ENCODE measurements at regions not wholly inside any gene's neighbourhood (a gene's known extent, or its start where the extent isn't known, plus 50 kb on each side); places are given as distances from the start of the nearest gene placed in this dataset.

GRCh38 chr6:11828262-11828870, 49.8 kb upstream of the ADTRP start:
- no peak for TF ChIP-seq ZFX (IDR thresholded peaks at IDR 0.05)
- TF ChIP-seq, protein P1, sequence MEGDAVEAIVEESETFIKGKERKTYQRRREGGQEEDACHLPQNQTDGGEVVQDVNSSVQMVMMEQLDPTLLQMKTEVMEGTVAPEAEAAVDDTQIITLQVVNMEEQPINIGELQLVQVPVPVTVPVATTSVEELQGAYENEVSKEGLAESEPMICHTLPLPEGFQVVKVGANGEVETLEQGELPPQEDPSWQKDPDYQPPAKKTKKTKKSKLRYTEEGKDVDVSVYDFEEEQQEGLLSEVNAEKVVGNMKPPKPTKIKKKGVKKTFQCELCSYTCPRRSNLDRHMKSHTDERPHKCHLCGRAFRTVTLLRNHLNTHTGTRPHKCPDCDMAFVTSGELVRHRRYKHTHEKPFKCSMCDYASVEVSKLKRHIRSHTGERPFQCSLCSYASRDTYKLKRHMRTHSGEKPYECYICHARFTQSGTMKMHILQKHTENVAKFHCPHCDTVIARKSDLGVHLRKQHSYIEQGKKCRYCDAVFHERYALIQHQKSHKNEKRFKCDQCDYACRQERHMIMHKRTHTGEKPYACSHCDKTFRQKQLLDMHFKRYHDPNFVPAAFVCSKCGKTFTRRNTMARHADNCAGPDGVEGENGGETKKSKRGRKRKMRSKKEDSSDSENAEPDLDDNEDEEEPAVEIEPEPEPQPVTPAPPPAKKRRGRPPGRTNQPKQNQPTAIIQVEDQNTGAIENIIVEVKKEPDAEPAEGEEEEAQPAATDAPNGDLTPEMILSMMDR (conservative IDR thresholded peaks at IDR 0.05) = no peak
- H3K27ac ChIP-seq = no peak overlapping the region

All from C4-2B (cell line).